VCaP (cell line): ENCODE measurements at regions not wholly inside any gene's neighbourhood (a gene's known extent, or its start where the extent isn't known, plus 50 kb on each side); places are given as distances from the start of the nearest gene placed in this dataset.
"Not testable (repeated sequence)": the region's sequence is repeated elsewhere in the genome, so short reads cannot be mapped to it uniquely, and the experiment has no call there.

Source experiments
- H3K27ac ChIP-seq: fragments of 450-650 bp; 2 replicates; pipeline ENCODE4 v1.5.1; 2017
- TF ChIP-seq, protein P1 (sequence below): fragments of 450-650 bp; conservative IDR thresholded peaks from 2 replicates; pipeline ENCODE4 v1.5.1; 2017; ENCODE audit warnings: mild to moderate bottlenecking, moderate library complexity

DNA sequence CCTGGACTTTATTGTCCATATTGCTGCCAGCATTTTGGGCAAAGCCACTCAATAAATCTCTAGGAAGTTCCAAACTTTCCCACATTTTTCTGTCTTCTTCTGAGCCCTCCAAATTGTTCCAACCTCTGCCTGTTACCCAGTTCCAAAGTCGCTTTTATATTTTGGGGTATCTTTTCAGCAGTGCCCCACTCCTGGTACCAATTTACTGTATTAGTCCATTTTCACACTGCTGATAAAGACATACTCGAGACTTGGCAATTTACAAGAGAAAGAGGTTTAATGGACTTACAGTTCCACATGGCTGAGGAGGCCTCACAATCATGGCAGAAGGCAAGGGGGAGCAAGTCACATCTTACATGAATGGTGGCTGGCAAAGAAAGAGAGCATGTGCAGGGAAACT lies 53.4 kb downstream of the AHSP start:
- H3K27ac ChIP-seq, result not testable (repeated sequence)

DNA sequence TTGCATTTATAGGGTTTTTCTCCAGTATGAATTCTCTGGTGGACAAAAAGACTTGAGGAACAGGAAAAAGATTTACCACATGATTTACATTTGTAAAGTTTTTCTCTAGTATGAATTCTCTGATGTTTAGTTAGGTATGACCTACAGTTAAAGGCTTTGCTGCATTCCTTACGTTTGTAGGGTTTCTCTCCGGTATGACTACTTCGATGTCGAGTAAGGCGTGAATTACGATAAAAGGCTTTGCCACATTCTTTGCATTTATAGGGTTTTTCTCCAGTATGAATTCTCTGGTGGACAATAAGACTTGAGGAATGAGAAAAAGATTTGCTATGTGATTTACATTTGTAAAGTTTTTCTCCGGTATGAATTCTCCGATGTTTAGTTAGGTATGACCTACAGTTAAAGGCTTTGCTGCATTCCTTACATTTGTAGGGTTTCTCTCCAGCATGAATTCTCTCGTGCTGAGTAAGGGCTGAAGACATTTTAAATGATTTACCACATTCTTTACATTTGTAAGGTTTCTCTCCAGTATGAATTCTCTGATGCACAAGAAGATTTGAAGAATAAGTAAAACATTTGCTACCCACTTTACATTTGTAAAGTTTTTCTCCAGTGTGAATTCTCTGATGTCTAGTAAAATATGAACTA lies 74.2 kb downstream of the AHSP start:
- H3K27ac ChIP-seq, result not testable (repeated sequence)

DNA sequence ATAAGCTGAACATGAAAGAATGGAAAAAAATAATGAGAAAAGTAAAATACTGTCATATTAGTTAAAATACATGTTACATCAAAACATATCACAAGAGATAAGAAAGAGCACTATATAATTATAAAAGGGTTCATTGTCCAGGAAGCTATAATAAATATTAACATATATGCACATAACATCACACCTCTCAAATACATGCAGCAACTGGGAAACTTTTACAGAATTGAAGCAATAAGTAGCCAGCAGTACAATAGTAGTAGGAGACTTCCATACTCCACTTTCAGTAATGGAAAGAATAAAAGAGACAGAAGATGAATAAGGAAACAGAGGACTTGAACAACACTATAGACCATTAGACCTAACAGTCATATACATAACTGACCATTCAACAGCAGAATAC lies 90.4 kb downstream of the AHSP start:
- no peak overlapping the region for H3K27ac ChIP-seq
- TF ChIP-seq, protein P1, sequence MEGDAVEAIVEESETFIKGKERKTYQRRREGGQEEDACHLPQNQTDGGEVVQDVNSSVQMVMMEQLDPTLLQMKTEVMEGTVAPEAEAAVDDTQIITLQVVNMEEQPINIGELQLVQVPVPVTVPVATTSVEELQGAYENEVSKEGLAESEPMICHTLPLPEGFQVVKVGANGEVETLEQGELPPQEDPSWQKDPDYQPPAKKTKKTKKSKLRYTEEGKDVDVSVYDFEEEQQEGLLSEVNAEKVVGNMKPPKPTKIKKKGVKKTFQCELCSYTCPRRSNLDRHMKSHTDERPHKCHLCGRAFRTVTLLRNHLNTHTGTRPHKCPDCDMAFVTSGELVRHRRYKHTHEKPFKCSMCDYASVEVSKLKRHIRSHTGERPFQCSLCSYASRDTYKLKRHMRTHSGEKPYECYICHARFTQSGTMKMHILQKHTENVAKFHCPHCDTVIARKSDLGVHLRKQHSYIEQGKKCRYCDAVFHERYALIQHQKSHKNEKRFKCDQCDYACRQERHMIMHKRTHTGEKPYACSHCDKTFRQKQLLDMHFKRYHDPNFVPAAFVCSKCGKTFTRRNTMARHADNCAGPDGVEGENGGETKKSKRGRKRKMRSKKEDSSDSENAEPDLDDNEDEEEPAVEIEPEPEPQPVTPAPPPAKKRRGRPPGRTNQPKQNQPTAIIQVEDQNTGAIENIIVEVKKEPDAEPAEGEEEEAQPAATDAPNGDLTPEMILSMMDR, result no peak

DNA sequence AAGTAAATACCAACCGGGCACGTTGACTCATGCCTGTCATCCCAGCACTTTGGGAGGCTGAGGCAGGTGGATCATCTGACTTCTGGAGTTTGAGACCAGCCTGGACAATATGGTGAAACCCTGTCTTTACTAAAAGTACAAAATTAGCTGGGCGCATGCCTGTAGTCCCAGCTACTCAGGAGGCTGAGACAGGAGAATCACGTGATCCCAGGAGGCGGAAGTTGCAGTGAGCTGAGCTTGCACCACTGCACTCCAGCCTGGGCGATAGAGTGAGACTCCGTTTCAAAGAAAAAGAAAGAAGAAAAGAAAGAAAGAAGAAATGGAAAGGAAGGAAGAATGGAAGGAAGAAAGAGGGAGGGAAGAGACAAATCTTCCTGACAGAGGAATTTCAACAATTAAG lies 108.7 kb downstream of the AHSP start:
- H3K27ac ChIP-seq, result no peak overlapping the region
- TF ChIP-seq, protein P1, result no peak

DNA sequence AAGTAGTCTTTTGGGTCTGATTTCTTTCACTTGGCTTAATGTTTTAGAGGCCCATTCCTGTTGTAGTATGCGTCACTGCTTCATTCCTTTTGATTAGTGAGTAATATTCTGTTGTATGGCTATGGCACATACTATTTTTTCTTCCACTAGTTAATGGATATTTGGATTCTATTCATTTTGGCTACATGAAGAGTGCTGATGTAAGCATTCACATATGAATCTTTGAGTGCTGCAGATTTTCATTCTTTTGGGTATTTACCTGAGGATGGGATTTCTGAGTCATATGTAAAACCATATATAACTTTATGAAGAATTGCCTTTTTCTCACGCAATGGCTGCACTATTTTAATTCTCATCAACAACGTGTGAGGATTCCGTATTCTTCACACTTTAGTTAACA lies 113.6 kb downstream of the AHSP start:
- TF ChIP-seq, protein P1, result no peak
- H3K27ac ChIP-seq, result no peak overlapping the region

DNA sequence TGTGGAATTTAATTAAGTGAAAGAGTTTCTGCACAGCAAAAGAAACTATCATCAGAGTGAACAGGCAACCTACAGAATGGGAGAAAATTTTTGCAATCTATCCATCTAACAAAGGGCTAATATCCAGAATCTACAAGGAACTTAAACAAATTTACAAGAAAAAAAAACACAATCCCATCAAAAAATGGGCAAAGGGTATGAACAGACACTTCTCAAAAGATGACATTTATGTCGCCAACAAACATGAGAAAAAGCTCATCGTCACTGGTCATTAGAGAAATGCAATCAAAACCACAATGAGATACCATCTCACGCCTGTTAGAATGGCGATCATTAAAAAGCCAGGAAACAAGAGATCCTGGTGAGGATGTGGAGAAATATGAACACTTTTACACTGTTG lies 128.0 kb downstream of the AHSP start:
- not testable (repeated sequence) for H3K27ac ChIP-seq

DNA sequence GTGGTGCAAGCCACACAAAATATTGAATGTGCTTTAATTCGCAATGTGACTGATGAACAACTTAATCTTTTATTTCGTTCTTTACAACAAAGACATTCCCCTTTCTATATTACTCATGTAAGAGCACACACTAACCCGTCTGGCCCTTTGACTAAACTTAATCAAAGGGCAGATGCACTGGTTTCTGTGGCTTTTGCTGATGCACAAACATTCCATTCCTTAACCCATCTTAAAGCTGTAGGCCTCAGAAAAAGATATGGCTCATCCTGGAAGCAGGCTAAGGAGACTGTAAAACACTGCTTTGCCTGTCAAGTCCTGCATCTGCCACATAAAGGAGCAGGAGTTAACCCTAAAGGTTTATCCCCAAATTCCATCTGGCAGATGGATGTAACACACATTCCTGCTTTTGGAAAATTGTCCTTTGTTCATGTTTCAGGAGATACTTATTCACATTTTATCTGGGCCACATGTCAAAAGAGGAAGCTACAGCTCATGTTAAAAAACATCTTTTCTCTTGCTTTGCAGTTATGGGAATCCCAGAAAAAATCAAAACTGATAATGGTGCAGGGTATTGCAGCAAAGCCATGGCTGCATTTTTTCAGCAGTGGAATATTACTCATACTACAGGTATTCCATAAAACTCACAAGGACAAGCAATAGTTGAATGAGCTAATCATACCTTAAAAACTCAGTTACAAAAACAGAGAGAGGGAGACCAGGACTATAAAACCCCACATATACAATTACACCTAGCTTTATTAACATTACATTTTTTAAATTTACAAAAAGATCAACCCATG lies 137.2 kb downstream of the AHSP start:
- TF ChIP-seq, protein P1, result no peak
- H3K27ac ChIP-seq, result no peak overlapping the region

DNA sequence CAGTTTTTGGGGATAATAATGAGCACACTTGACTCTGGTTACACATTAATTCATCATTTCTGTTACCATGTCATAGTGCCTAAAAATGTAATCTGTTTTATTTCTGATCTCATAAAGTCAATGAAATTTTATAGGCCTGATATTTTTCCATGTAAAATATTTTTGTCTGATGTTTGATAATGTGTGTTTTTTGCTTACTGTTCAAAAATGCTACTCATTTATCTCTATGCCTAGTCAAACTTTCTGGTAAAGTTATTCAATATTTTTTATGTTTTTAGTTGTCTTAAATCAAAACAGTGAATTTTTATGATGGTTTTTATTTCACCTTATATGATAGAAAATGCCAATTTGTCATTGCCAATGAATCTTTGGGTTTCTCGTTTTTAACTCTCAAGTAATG lies 147.0 kb downstream of the AHSP start:
- TF ChIP-seq, protein P1, result no peak
- H3K27ac ChIP-seq, result no peak overlapping the region

DNA sequence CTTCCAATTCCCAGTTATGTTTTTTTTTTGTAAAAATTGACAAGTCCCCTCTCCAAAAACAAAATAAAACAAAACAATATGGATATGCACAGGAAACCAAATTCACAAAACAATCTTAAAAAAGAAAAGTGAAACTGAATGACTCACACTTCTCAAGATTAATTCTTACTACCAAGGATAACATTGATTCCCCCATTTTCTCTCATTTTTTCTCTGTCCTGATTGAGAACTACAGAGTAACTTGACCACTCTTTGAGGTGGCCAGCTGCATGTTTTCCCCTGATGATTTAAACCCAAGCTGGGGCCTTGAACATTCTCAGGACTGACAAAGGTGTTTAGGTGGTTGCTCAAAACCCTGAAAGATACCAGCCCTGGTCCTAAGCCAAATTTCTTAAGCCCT lies 149.0 kb downstream of the AHSP start:
- no peak overlapping the region for H3K27ac ChIP-seq
- TF ChIP-seq, protein P1, result no peak
